Lower leg skin (tissue), 4 donors: ENCODE measurements at regions not wholly inside any gene's neighbourhood (a gene's known extent, or its start where the extent isn't known, plus 50 kb on each side); places are given as distances from the start of the nearest gene placed in this dataset.

ENCODE experiments used
- DNase-seq, 2 donors: peaks; one replicate each; pipeline ENCODE4 v3.0.0-alpha.2; 2019; ENCODE audit warnings: low spot score in 2 of 2
- H3K4me3 ChIP-seq: fragments of 200-600 bp; sonication (generic); 2 replicates; pipeline ENCODE4 v1.5.1; 2017; ENCODE audit warnings: mild to moderate bottlenecking, low read depth; ENCODE audit not compliant: poor library complexity, severe bottlenecking
- CTCF ChIP-seq, 3 donors: fragments of 450-650 bp; IDR thresholded peaks; one replicate each; pipeline ENCODE4 v1.5.1; 2016; ENCODE audit warnings: antibody characterized with exemption in 3 of 3, mild to moderate bottlenecking in 3 of 3, moderate library complexity in 2 of 3
- POLR2A ChIP-seq, 2 donors: fragments of 450-650 bp; IDR thresholded peaks; one replicate each; pipeline ENCODE4 v1.6.1; 2016 to 2017; ENCODE audit warnings: antibody characterized with exemption in 2 of 2, mild to moderate bottlenecking in 1 of 2, moderate library complexity in 1 of 2
- WGBS, 2 donors: methylation state at CpG; one replicate each; pipeline ENCODE4 v1.1.5; 2018; 5-methylcytosine and 5-hydroxymethylcytosine counted together
- intact Hi-C: fragments of 100-400 bp; cut with DNase I; formaldehyde crosslinking; loops from one replicate; pipeline ENCODE4 v1.15.0; 2023; ENCODE audit warnings: low total_unique reads

- 71 to 76% methylated on average over 42 to 44 of the region's 46 CpGs for WGBS, 2 donors
- intact Hi-C loops: no loop called here
- H3K4me3 ChIP-seq: no peak overlapping the region
- peak in 1 of 2 donors; percentile 83 for DNase-seq
- no peak for TF ChIP-seq POLR2A (IDR thresholded peaks at IDR 0.05)
- no peak for TF ChIP-seq CTCF (IDR thresholded peaks at IDR 0.05)
Observed at GRCh38 chr2:239690651-239691631, 290.1 kb upstream of the HDAC4 start.

- TF ChIP-seq POLR2A (IDR thresholded peaks at IDR 0.05) (no peak), CTCF (IDR thresholded peaks at IDR 0.05) (no peak)
- DNase-seq: peak in 1 of 2 donors; percentile 76
- WGBS, 2 donors: 74 to 80% methylated on average over 5 of the region's 5 CpGs
- no peak overlapping the region for H3K4me3 ChIP-seq
- intact Hi-C loops: no loop called here
Observed at GRCh38 chr2:239689985-239690384, 289.2 kb upstream of the HDAC4 start.

GRCh38 chr2:239689410-239689809 lies 288.6 kb upstream of the HDAC4 start:
- DNase-seq: no peak
- WGBS, 2 donors: 80 to 92% methylated on average over 8 of the region's 8 CpGs
- H3K4me3 ChIP-seq: no peak overlapping the region
- TF ChIP-seq POLR2A (IDR thresholded peaks at IDR 0.05) (no peak), CTCF (IDR thresholded peaks at IDR 0.05) (no peak)
- intact Hi-C loops: no loop called here

- H3K4me3 ChIP-seq: no peak overlapping the region
- intact Hi-C loops: no loop called here
- DNase-seq: peak in 1 of 2 donors; percentile 54
- WGBS, 2 donors: 66 to 75% methylated on average over 9 of the region's 9 CpGs
- no peak for TF ChIP-seq POLR2A (IDR thresholded peaks at IDR 0.05)
- no peak for TF ChIP-seq CTCF (IDR thresholded peaks at IDR 0.05)
Observed at GRCh38 chr2:239688840-239689239, 288.0 kb upstream of the HDAC4 start.

- no peak overlapping the region for H3K4me3 ChIP-seq
- WGBS, 2 donors: 36 to 45% methylated on average over 13 to 14 of the region's 14 CpGs
- DNase-seq: peak in 1 of 2 donors; percentile 46
- intact Hi-C loops: no loop called here
- TF ChIP-seq POLR2A (IDR thresholded peaks at IDR 0.05) (no peak), CTCF (IDR thresholded peaks at IDR 0.05) (no peak)
Observed at GRCh38 chr2:239688122-239688681, 287.4 kb upstream of the HDAC4 start.
